CD4-positive, alpha-beta T cell (primary cell): ENCODE measurements at regions not wholly inside any gene's neighbourhood (a gene's known extent, or its start where the extent isn't known, plus 50 kb on each side); places are given as distances from the start of the nearest gene placed in this dataset.

Source experiments
- ATAC-seq: fragments of 200-7000 bp; cut with Tn5 transposase; one replicate; pipeline ENCODE4 v1.10.0; 2022; ENCODE audit warnings: mild to moderate bottlenecking; ENCODE audit not compliant: poor library complexity
- CTCF ChIA-PET: fragments of 350-600 bp; sonication (Branson Sonifier 250); formaldehyde crosslinking; loops from one replicate; lab custom pipeline; 2021; ENCODE audit warnings: antibody characterized with exemption, inconsistent platforms; lab: Charles Lee
- POLR2A ChIA-PET: fragments of 350-600 bp; sonication (Branson Sonifier 250); formaldehyde crosslinking; loops from one replicate; lab custom pipeline; 2021; ENCODE audit warnings: antibody characterized with exemption, inconsistent platforms; lab: Charles Lee
- DNase-seq, 14 experiments: peaks; one replicate each; pipeline ENCODE4 v3.0.0-alpha.2; 2013 to 2020; ENCODE audit warnings: mixed read lengths in 2 of 14
- H3K27ac ChIP-seq, 2 donors: one replicate each; pipeline versions ENCODE4 v1.5.1 to v1.7.0; 2013; ENCODE audit warnings: low read length in 2 of 2, low read depth in 1 of 2, mild to moderate bottlenecking in 1 of 2
- H3K27me3 ChIP-seq, 2 experiments: 1 replicate in 1 of 2; 2 replicates in 1 of 2; pipeline versions ENCODE4 v1.6.1 to v1.7.0; 2013; ENCODE audit warnings: low read length in 2 of 2, control low read depth in 1 of 2, mild to moderate bottlenecking in 1 of 2, moderate library complexity in 1 of 2; ENCODE audit not compliant: insufficient read depth in 2 of 2, control insufficient read depth in 1 of 2
- H3K36me3 ChIP-seq: one replicate; pipeline ENCODE4 v1.6.1; 2013; ENCODE audit warnings: low read length, control low read depth; ENCODE audit not compliant: insufficient read depth
- H3K4me1 ChIP-seq: one replicate; pipeline ENCODE4 v1.6.1; 2013; ENCODE audit warnings: low read length, control low read depth; ENCODE audit not compliant: insufficient read depth
- H3K4me3 ChIP-seq: one replicate; pipeline ENCODE4 v1.5.1; 2013; ENCODE audit warnings: mild to moderate bottlenecking, low read length, moderate library complexity
- H3K9me3 ChIP-seq, 2 experiments: 1 replicate in 1 of 2; 2 replicates in 1 of 2; pipeline versions ENCODE4 v1.6.1 to v1.7.0; 2013; ENCODE audit warnings: low read length in 2 of 2, mild to moderate bottlenecking in 2 of 2, control low read depth in 1 of 2, moderate library complexity in 1 of 2; ENCODE audit not compliant: control insufficient read depth in 1 of 2, insufficient read depth in 1 of 2
- H3K27ac Mint-ChIP-seq: one replicate; pipeline ENCODE4 v1.8.0; 2020; ENCODE audit warnings: mixed read lengths
- H3K27me3 Mint-ChIP-seq: one replicate; pipeline ENCODE4 v1.8.0; 2021; ENCODE audit warnings: mixed read lengths
- H3K36me3 Mint-ChIP-seq: one replicate; pipeline ENCODE4 v1.8.0; 2021; ENCODE audit warnings: low read depth, mixed read lengths
- H3K4me1 Mint-ChIP-seq: one replicate; pipeline ENCODE4 v1.8.0; 2021; ENCODE audit warnings: low read depth, mixed read lengths
- H3K4me3 Mint-ChIP-seq: one replicate; pipeline ENCODE4 v1.8.0; 2020; ENCODE audit warnings: mild to moderate bottlenecking, mixed read lengths
- H3K9me3 Mint-ChIP-seq: one replicate; pipeline ENCODE4 v1.8.0; 2020; ENCODE audit warnings: mixed read lengths
- CTCF ChIP-seq: fragments of 200-600 bp; IDR thresholded peaks from one replicate; pipeline ENCODE4 v1.8.0; 2022; ENCODE audit warnings: antibody characterized with exemption, mild to moderate bottlenecking
- intact Hi-C, 2 experiments: fragments of 100-400 bp; cut with DNase I in 1 of 2; cut with micrococcal nuclease in 1 of 2; formaldehyde crosslinking; loops; one replicate each; pipeline versions ENCODE4 v1.15.1 to v1.9.0; 2023 to 2025; cut with DNase I, micrococcal nuclease

DNA sequence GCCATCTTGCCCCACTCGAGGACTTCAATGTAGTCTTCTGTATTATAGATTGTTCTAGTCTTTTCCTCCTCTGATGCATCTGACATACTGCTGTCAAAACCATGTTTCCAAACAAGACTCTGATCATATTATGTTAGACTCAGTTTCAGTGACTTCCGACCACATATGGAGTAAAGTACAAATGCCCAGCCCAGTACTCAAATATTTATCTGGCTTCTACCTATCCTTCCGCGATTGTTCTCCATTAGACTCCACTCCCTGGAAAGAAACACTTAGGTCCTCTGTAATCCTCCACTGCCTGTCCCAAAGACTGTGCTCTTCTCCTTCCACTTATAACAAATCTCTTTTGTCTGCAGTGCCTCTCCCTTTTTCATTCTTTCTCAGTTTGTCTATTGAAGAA is 439.5 kb downstream of the EFNB2 start:
- no peaks in the 10 kb centered on the region for H3K27me3 ChIP-seq
- no peaks in the 10 kb centered on the region for H3K27me3 Mint-ChIP-seq
- DNase-seq (no peak), ATAC-seq (no peak)
- no peak overlapping the region for H3K4me3 ChIP-seq
- H3K36me3 ChIP-seq: no peaks in the 10 kb centered on the region
- no peaks in the 10 kb centered on the region for H3K4me1 ChIP-seq
- no peak overlapping the region for H3K27ac ChIP-seq
- H3K4me3 Mint-ChIP-seq: no peak overlapping the region
- no peaks in the 10 kb centered on the region for H3K36me3 Mint-ChIP-seq
- ChIA-PET POLR2A (no interaction called here), CTCF (no interaction called here)
- H3K4me1 Mint-ChIP-seq: no peaks in the 10 kb centered on the region
- no peak for TF ChIP-seq CTCF
- H3K9me3 ChIP-seq: peaks cover 0 to 3% of the 10 kb centered on the region in 2 experiments
- intact Hi-C loops: no loop called here
- no peak overlapping the region for H3K27ac Mint-ChIP-seq
- no peaks in the 10 kb centered on the region for H3K9me3 Mint-ChIP-seq

DNA sequence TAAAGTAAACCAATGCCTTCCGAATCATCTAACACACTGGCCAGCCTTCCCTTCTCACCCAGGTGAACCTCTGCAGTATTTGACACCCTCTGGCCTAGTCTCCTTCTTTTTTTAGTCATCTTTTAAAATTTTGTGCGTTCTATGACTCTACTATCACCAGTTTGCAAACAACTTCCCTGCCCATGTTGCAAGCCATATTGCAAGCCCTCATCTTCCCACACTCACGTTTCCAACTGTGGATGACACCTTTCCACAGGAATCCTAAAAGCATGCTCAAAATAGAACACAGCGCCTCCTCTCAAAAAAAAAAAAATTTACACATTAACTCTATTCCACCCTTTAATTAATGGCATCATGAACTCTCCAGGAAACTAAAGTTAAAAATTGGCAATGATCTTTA is 440.1 kb downstream of the EFNB2 start:
- Histone ChIP-seq H3K36me3 (no peaks in the 10 kb centered on the region), H3K4me3 (no peak overlapping the region), H3K4me1 (no peaks in the 10 kb centered on the region), H3K9me3 (peaks cover 0 to 4% of the 10 kb centered on the region in 2 experiments), H3K27me3 (no peaks in the 10 kb centered on the region), H3K27ac (no peak overlapping the region)
- no peak overlapping the region for H3K4me3 Mint-ChIP-seq
- DNase-seq: no peak
- CTCF ChIA-PET: no interaction called here
- intact Hi-C loops: no loop called here
- no peaks in the 10 kb centered on the region for H3K36me3 Mint-ChIP-seq
- no peak overlapping the region for H3K27ac Mint-ChIP-seq
- no peaks in the 10 kb centered on the region for H3K9me3 Mint-ChIP-seq
- POLR2A ChIA-PET: no interaction called here
- no peak for TF ChIP-seq CTCF
- H3K4me1 Mint-ChIP-seq: no peaks in the 10 kb centered on the region
- no peaks in the 10 kb centered on the region for H3K27me3 Mint-ChIP-seq
- ATAC-seq: no peak

GRCh38 chr13:106090001-106090400 is 445.5 kb downstream of the EFNB2 start:
- no peaks in the 10 kb centered on the region for H3K4me1 ChIP-seq
- H3K27me3 ChIP-seq: no peaks in the 10 kb centered on the region
- no peaks in the 10 kb centered on the region for H3K36me3 ChIP-seq
- H3K4me1 Mint-ChIP-seq: no peaks in the 10 kb centered on the region
- H3K36me3 Mint-ChIP-seq: no peaks in the 10 kb centered on the region
- no peak overlapping the region for H3K27ac ChIP-seq
- no peak overlapping the region for H3K4me3 Mint-ChIP-seq
- POLR2A ChIA-PET: no interaction called here
- TF ChIP-seq CTCF: no peak
- CTCF ChIA-PET: no interaction called here
- intact Hi-C loops: no loop called here
- H3K9me3 Mint-ChIP-seq: no peaks in the 10 kb centered on the region
- no peak overlapping the region for H3K4me3 ChIP-seq
- no peaks in the 10 kb centered on the region for H3K27me3 Mint-ChIP-seq
- H3K9me3 ChIP-seq: peaks cover 0 to 3% of the 10 kb centered on the region in 2 experiments
- ATAC-seq (no peak), DNase-seq (no peak)
- no peak overlapping the region for H3K27ac Mint-ChIP-seq
